NCI-H345 (cell line): ENCODE measurements at regions not wholly inside any gene's neighbourhood (a gene's known extent, or its start where the extent isn't known, plus 50 kb on each side); places are given as distances from the start of the nearest gene placed in this dataset.
"Not testable (repeated sequence)": the region's sequence is repeated elsewhere in the genome, so short reads cannot be mapped to it uniquely, and the experiment has no call there.

Experiments
- DNase-seq: peaks from one replicate; lab custom pipeline; 2025; lab: John Stamatoyannopoulos, UW

DNA sequence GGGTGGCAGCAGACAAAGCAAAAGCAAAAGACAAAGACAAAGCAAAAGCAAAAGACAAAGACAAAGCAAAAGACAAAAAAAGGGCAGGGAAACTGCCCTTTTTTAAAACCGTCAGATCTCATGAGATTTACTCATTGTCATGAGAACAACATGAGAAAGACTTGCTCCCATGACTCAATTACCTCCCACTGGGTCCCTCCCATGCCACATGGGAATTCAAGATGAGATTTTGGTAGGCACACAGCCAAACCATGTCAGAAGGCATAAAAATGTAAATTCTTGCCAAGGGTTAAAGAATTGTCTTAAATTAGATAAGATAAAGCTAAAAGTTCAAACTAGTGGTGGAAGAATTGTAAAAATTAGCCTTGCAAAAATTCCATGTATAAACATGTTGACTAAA, 419.7 kb downstream of the TRAM1L1 start:
- DNase-seq = no peak

- DNase-seq = no peak
Observed at GRCh38 chr4:116664198-116664597, 421.2 kb downstream of the TRAM1L1 start.

- no peak for DNase-seq
Observed at GRCh38 chr4:116639070-116639577, 446.3 kb downstream of the TRAM1L1 start.

DNA sequence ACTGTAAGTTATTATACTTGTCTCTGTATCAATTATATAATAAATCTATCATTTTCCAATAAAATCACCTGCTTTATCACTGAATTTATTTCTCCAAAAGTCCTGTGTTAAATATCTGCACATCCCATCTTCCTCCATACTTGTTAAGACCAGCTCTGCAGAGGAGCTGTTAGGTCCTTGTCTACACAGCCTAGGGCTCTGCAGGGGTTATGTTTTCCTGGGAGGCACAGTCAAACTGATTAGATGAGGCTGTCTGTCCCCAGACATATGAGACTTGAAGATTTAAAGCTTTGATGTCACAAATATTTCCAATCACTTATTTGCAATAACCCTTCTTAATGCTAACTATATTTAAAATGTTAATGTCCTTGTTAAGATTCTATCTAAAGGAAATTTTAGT, 446.8 kb downstream of the TRAM1L1 start:
- no peak for DNase-seq

DNA sequence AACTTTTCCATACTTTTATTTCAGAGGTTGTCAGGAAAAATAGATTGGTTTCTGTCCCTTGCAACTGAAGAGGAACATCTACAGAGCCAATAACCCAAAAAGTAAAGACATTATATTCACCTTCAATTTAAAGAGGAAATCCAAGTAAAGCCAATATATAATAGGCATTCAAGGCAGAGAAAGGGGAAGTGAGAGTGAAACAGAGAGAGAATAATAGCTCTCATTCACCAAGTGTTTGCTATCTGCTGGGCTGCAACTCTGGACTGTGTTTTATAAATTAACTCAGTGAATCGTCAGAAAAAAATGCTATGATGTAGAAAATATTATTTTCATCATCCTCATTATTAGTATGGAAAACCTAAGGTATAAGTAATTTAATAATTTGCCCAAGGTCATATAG, 448.5 kb downstream of the TRAM1L1 start:
- DNase-seq = no peak

GRCh38 chr4:116632269-116632668, 453.1 kb downstream of the TRAM1L1 start:
- no peak for DNase-seq

GRCh38 chr4:116628598-116628997, 456.8 kb downstream of the TRAM1L1 start:
- DNase-seq = no peak

DNA sequence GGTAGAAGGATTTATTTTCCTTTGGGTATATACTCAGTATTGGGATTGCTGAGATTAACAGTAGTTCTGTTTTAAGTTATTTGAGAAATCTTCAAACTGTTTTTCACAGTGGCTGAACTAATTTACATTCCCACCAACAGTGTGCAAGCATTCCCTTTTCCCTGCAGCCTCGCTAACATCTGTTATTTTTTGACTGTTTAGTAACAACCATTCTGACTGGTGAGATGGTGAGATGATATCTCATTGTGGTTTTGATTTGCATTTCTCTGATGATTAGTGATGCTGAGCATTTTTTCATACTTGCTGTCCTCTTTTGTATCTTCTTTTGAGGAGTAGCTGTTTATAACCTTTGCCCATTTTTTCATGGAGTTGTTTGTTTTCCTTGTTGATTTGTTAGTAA, 457.8 kb downstream of the TRAM1L1 start:
- no peak for DNase-seq

- DNase-seq = not testable (repeated sequence)
Observed at GRCh38 chr4:116619508-116619907, 465.9 kb downstream of the TRAM1L1 start.

GRCh38 chr4:116618638-116619037, 466.7 kb downstream of the TRAM1L1 start:
- DNase-seq = no peak

DNA sequence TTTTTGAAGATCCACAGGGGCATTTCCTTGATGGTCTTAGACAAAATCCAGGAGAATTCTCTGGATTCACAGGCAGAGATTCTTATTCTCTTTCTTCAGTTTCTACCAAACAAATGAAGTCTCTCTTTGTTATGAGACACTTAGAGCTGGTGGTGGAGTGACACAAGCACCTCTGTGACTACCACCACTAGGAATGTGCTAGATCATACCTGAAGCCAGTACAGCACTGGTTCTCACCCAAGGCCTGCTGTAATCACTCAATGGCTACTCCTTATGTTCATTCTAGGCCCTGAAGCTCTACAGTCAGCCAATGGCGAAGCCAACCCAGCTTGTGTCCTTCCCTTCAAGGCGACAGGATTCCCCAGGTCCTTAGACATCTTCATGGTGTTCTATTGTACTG, 482.3 kb downstream of the TRAM1L1 start:
- DNase-seq = no peak

GRCh38 chr4:116599859-116600258, 485.5 kb downstream of the TRAM1L1 start:
- no peak for DNase-seq

DNA sequence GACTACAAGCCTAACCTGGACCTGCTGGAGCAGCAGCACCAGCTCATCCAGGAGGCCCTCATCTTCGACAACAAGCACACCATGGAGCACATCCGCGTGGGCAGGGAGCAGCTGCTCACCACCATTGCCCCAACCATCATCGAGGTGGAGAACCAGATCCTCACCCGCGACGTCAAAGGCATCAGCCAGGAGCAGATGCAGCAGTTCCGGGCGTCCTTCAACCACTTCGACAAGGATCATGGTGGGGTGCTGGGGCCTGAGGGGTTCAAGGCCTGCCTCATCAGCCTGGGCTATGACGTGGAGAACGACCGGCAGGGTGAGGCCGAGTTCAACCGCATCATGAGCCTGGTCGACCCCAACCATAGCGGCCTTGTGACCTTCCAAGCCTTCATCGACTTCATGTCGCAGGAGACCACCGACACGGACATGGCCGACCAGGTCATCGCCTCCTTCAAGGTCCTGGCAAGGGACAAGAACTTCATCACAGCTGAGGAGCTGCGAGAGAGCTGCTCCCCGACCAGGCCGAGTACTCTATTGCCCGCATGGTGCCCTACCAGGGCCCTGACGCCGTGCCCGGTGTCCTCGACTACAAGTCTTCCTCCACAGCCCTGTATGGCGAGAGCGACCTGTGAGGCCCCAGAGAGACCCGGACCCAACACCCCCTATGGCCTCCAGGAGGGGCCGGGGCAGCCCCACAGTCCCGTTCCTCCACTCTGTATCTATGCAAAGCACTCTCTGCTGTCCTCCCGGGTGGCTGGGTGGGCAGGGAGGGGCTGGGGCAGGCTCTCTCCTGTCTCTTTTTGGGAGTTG, 486.2 kb downstream of the TRAM1L1 start:
- no peak for DNase-seq

- no peak for DNase-seq
Observed at GRCh38 chr4:116598155-116598979, 487.0 kb downstream of the TRAM1L1 start.

GRCh38 chr4:116590648-116591047, 494.7 kb downstream of the TRAM1L1 start:
- DNase-seq = no peak

DNA sequence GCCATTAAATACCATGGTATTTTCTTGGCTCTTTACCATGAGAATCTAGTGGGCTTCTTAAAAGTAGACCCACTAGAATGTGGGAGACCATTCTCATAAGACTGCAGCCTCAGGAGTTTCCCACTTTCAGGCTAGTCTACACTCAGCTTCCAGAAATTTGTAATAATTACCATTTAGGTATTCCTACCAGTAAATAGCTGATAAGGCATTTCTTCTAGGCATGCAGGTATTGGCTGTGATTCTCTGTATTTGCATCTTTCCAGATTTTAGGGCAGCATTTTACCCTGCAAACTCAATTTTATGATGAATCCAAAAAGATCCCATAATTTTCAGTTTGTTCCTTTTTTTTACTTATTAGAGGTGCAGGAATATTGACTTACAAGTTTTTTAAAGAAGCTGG, 496.6 kb downstream of the TRAM1L1 start:
- no peak for DNase-seq

- DNase-seq = no peak
Observed at GRCh38 chr4:116585246-116585645, 500.1 kb downstream of the TRAM1L1 start.

- DNase-seq = no peak
Observed at GRCh38 chr4:116577321-116577720, 508.1 kb downstream of the TRAM1L1 start.

DNA sequence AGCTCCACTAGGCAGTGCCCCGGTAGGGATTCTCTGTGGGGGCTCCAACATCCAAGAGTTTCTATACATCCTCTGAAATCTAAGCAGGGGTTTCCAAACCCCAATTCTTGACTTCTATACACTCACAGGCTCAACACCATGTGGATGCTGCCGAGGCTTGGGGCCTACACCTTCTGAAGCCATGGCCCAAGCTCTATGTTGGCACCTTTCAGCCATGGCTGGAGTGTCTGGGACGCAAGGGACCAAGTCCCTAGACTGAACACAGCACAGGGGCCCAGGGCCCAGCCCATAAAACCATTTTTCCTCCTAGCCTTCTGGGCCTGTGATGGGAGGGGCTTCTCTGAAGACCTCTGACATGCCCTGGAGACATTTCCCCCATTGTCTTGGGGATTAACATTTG, 511.8 kb downstream of the TRAM1L1 start:
- no peak for DNase-seq

GRCh38 chr4:116561768-116562167, 523.6 kb downstream of the TRAM1L1 start:
- peak; percentile 22 for DNase-seq

DNA sequence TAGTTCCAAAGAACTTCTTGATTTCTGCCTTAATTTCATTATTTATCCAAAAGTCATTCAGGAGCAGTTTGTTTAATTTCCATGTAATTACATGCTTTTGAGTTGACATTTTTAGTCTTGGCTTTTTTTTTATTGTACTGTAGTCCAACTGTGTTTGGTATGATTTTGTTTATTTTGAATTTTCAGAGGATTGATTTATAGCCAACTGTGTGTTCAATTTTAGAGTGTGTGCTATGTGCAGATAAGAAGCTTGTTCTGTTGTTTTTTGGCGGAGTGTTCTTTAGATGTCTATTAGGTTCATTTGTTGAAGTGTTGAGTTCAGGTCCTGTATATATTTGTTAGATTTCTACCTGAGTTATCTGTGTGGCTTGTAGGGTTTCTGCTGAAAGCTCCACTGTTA, 533.6 kb downstream of the TRAM1L1 start:
- DNase-seq = no peak

GRCh38 chr4:116547632-116548031, 537.7 kb downstream of the TRAM1L1 start:
- DNase-seq = no peak

DNA sequence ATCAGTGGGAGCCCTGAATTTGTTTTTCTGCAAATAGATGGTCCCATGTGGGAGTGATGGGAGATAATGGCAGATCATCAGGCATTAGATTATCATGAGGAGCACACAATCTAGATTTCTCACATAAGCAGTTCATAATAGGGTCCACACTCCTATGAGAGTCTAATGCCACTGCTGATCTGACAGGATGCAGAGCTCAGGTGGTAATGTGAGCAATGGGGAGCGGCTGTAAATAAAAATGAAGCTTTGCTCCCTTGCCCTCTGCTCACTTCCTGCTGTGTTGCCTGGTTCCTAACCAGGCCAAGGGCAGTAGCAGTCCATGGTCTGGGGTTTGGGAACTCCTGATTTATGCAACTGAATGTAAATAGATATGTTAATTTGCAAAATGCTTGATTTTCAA, 538.6 kb downstream of the TRAM1L1 start:
- DNase-seq = no peak
